Stomach (tissue), 8 donors: ENCODE measurements at regions not wholly inside any gene's neighbourhood (a gene's known extent, or its start where the extent isn't known, plus 50 kb on each side); places are given as distances from the start of the nearest gene placed in this dataset.
A peak's percentile ranks its signal among the peaks of the same experiment; 100 is the strongest.

ENCODE experiments used
- DNase-seq, 2 donors: peaks; one replicate each; pipeline versions ENCODE4 v3.0.0 to v3.0.0-alpha.2; 2013 to 2019
- H3K27ac ChIP-seq, 5 donors: fragments of 200-600 bp in 4 of 5; sonication (generic) in 4 of 5; one replicate each; pipeline ENCODE4 v1.5.1; 2013 to 2019; ENCODE audit warnings: mild to moderate bottlenecking in 1 of 5, moderate library complexity in 1 of 5
- H3K27me3 ChIP-seq, 3 donors: fragments of 200-600 bp; sonication (generic); one replicate each; pipeline ENCODE4 v1.5.1; 2017 to 2019; ENCODE audit warnings: mixed run types in 1 of 3
- H3K36me3 ChIP-seq, 4 donors: fragments of 200-600 bp; sonication (generic); 1 replicate in 3 of 4; 2 replicates in 1 of 4; pipeline ENCODE4 v1.5.1; 2016 to 2019
- H3K4me1 ChIP-seq, 4 donors: fragments of 200-600 bp; sonication (generic); one replicate each; pipeline ENCODE4 v1.5.1; 2016 to 2019
- H3K4me3 ChIP-seq, 4 donors: fragments of 200-600 bp; sonication (generic) in 3 of 4; one replicate each; pipeline ENCODE4 v1.5.1; 2016 to 2019; ENCODE audit warnings: mild to moderate bottlenecking in 1 of 4
- H3K9me3 ChIP-seq, 4 donors: fragments of 200-600 bp; sonication (generic); one replicate each; pipeline ENCODE4 v1.5.1; 2016 to 2019
- CTCF ChIP-seq, 7 experiments: fragments of 450-650 bp in 4 of 7; fragments of 200-600 bp in 3 of 7; sonication (generic) in 3 of 7; IDR thresholded peaks; one replicate each; pipeline ENCODE4 v1.5.1; 2016 to 2019; ENCODE audit warnings: antibody characterized with exemption in 7 of 7, control low read depth in 2 of 7, mild to moderate bottlenecking in 1 of 7
- EP300 ChIP-seq: sonication (generic); formaldehyde crosslinking; IDR thresholded peaks from one replicate; pipeline ENCODE4 v1.6.1; 2017; ENCODE audit warnings: antibody characterized with exemption
- POLR2A ChIP-seq, 4 donors: fragments of 450-650 bp; IDR thresholded peaks; one replicate each; pipeline ENCODE4 v1.6.1; 2016; ENCODE audit warnings: antibody characterized with exemption in 4 of 4, control low read depth in 2 of 4, mild to moderate bottlenecking in 1 of 4, moderate library complexity in 1 of 4
- POLR2AphosphoS5 ChIP-seq, 3 donors: sonication (generic); formaldehyde crosslinking; IDR thresholded peaks; one replicate each; pipeline ENCODE4 v1.6.1; 2016; ENCODE audit warnings: antibody characterized with exemption in 3 of 3
- WGBS, 5 donors: extraction: QIAGEN DNeasy Blood & Tissue Kit in 3 of 5; methylation state at CpG; one replicate each; pipeline versions ENCODE4 v1.1.5 to v1.1.7; 2013 to 2018; 5-methylcytosine and 5-hydroxymethylcytosine counted together
- intact Hi-C: fragments of 100-400 bp; cut with DNase I; formaldehyde crosslinking; loops from one replicate; pipeline ENCODE4 v1.15.1; 2023; ENCODE audit warnings: low total_unique reads
- donor health status: healthy with polysubstance abuse.
- donor health status: Bipolar disorder and iron deficiency.
- donor health status: healthy.

- Histone ChIP-seq H3K27ac (peak overlapping the region in 1 of 5 donors; percentile 43), H3K4me3 (no peak overlapping the region), H3K9me3 (no peaks in the 10 kb centered on the region), H3K27me3 (no peaks in the 10 kb centered on the region), H3K4me1 (peaks cover 0 to 38% (median 14%) of the 10 kb centered on the region in 4 donors), H3K36me3 (no peaks in the 10 kb centered on the region)
- WGBS, 5 donors, result 67 to 80% (median 70%) methylated on average over 10 to 11 of the region's 11 CpGs
- TF ChIP-seq CTCF (IDR thresholded peaks at IDR 0.05) (no peak), POLR2AphosphoS5 (IDR thresholded peaks at IDR 0.05) (peak in 1 of 3 donors; percentile 27)
- intact Hi-C loops, result no loop called here
- DNase-seq, result peak in 1 of 2 donors; percentile 82
These were observed 264.0 kb downstream of the MREG start for GRCh38 chr2:215749092-215749957.

GRCh38 chr2:215748446-215748845 lies 264.9 kb downstream of the MREG start:
- no peak for TF ChIP-seq EP300
- no peak for TF ChIP-seq POLR2A (IDR thresholded peaks at IDR 0.05)
- no peak for TF ChIP-seq POLR2AphosphoS5 (IDR thresholded peaks at IDR 0.05)
- no peak for TF ChIP-seq CTCF (IDR thresholded peaks at IDR 0.05)
- Histone ChIP-seq H3K27me3 (no peaks in the 10 kb centered on the region), H3K9me3 (no peaks in the 10 kb centered on the region), H3K4me1 (peaks cover 0 to 38% (median 14%) of the 10 kb centered on the region in 4 donors), H3K27ac (no peak overlapping the region), H3K36me3 (no peaks in the 10 kb centered on the region), H3K4me3 (no peak overlapping the region)
- intact Hi-C loops, result no loop called here
- DNase-seq, result peak in 1 of 2 donors; percentile 35
- 41 to 59% (median 56%) methylated on average over 6 of the region's 6 CpGs for WGBS, 5 donors

- no peak overlapping the region for H3K4me3 ChIP-seq
- peaks cover 0 to 38% (median 14%) of the 10 kb centered on the region in 4 donors for H3K4me1 ChIP-seq
- no peak for DNase-seq
- intact Hi-C loops, result no loop called here
- no peak overlapping the region for H3K27ac ChIP-seq
- no peaks in the 10 kb centered on the region for H3K9me3 ChIP-seq
- TF ChIP-seq POLR2A (IDR thresholded peaks at IDR 0.05) (no peak), EP300 (no peak), CTCF (IDR thresholded peaks at IDR 0.05) (no peak), POLR2AphosphoS5 (IDR thresholded peaks at IDR 0.05) (no peak)
- WGBS, 5 donors, result 78 to 92% (median 83%) methylated on average over 3 of the region's 3 CpGs
- no peaks in the 10 kb centered on the region for H3K36me3 ChIP-seq
- H3K27me3 ChIP-seq, result no peaks in the 10 kb centered on the region
These were observed 266.3 kb downstream of the MREG start for GRCh38 chr2:215746887-215747615.

GRCh38 chr2:215746226-215746886 lies 267.0 kb downstream of the MREG start:
- H3K4me1 ChIP-seq, result peaks cover 0 to 38% (median 14%) of the 10 kb centered on the region in 4 donors
- TF ChIP-seq CTCF (IDR thresholded peaks at IDR 0.05), result no peak
- no peak overlapping the region for H3K27ac ChIP-seq
- intact Hi-C loops, result no loop called here
- H3K4me3 ChIP-seq, result no peak overlapping the region
- DNase-seq, result no peak
- no peaks in the 10 kb centered on the region for H3K36me3 ChIP-seq
- H3K9me3 ChIP-seq, result no peaks in the 10 kb centered on the region
- 67 to 79% (median 76%) methylated on average over 9 of the region's 9 CpGs for WGBS, 5 donors
- no peaks in the 10 kb centered on the region for H3K27me3 ChIP-seq
